ENCODE measurements at regions not wholly inside any gene's neighbourhood (a gene's known extent, or its start where the extent isn't known, plus 50 kb on each side); places are given as distances from the start of the nearest gene placed in this dataset.

DNA sequence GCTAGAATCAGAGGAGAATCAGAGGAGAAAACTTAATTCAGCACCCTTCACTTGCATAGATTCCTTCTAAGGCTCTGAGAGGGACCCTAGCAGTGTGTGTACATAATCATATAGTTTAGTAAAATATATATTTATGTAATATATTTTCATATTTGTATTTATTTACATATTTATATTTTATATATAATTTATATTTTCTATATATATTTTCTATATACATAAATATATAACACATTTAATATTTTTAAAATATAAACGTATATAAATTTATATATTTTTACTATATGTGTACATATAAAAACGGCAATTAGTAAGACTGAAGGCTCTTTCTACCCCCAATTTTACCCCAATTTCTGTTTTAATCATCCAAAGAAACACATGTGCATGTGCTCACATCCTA, 80.3 kb downstream of the NXPE2 start:
- Mint-ChIP-seq H3K9me3 (no peaks in the 10 kb centered on the region), H3K27me3 (peaks cover 2% of the 10 kb centered on the region)

DNA sequence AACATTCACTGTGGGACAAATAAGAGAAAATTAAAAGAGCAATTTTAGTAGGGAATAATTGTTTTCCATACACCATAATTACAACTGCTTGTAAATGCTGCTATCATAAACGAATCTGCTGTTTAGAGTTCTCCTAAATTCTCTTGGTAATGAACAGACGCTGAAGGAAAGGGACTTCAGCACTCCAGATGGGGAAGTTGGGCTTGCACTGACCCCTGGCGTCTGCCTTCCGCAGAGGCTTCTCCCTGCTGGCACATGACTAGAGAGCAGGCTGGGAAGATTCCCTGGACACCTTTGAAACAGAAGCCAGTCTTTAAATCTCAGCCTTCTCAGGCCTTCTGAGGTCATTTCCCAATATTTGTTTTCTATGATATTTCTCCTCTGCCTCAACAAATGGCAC, 84.1 kb downstream of the NXPE2 start:
- H3K27ac Mint-ChIP-seq = no peak overlapping the region
- H3K9me3 Mint-ChIP-seq = no peaks in the 10 kb centered on the region
- no peak overlapping the region for H3K4me3 Mint-ChIP-seq
- DNase-seq = peak; percentile 62
- H3K4me1 Mint-ChIP-seq = no peaks in the 10 kb centered on the region
- H3K36me3 Mint-ChIP-seq (ENCODE audit: low read depth) = no peaks in the 10 kb centered on the region
- H3K27me3 Mint-ChIP-seq = peaks cover 7% of the 10 kb centered on the region
- intact Hi-C loops (cut with micrococcal nuclease) = no loop called here

More for the DNA sequence above, 80.3 kb downstream of the NXPE2 start:
- intact Hi-C loops (cut with micrococcal nuclease) = no loop called here
- H3K27ac Mint-ChIP-seq = no peak overlapping the region
- H3K4me1 Mint-ChIP-seq = no peaks in the 10 kb centered on the region
- DNase-seq = no peak
- H3K4me3 Mint-ChIP-seq = no peak overlapping the region
- H3K36me3 Mint-ChIP-seq (ENCODE audit: low read depth) = no peaks in the 10 kb centered on the region

- no peaks in the 10 kb centered on the region for H3K4me1 Mint-ChIP-seq
- no peak for DNase-seq
- no peaks in the 10 kb centered on the region for H3K9me3 Mint-ChIP-seq
- peaks cover 7% of the 10 kb centered on the region for H3K27me3 Mint-ChIP-seq
- H3K27ac Mint-ChIP-seq = no peak overlapping the region
- intact Hi-C loops (cut with micrococcal nuclease) = no loop called here
- no peaks in the 10 kb centered on the region for H3K36me3 Mint-ChIP-seq (ENCODE audit: low read depth)
- H3K4me3 Mint-ChIP-seq = no peak overlapping the region
Measured at GRCh38 chr11:114764563-114764962, 86.2 kb downstream of the NXPE2 start.

- no peaks in the 10 kb centered on the region for H3K36me3 Mint-ChIP-seq (ENCODE audit: low read depth)
- no peaks in the 10 kb centered on the region for H3K4me1 Mint-ChIP-seq
- H3K9me3 Mint-ChIP-seq = no peaks in the 10 kb centered on the region
- intact Hi-C loops (cut with micrococcal nuclease) = no loop called here
- H3K4me3 Mint-ChIP-seq = no peak overlapping the region
- H3K27ac Mint-ChIP-seq = no peak overlapping the region
- DNase-seq = no peak
- H3K27me3 Mint-ChIP-seq = no peaks in the 10 kb centered on the region
Measured at GRCh38 chr11:114771172-114771571, 92.8 kb downstream of the NXPE2 start.

GRCh38 chr11:114773541-114774338, 95.4 kb downstream of the NXPE2 start:
- H3K36me3 Mint-ChIP-seq (ENCODE audit: low read depth) = no peaks in the 10 kb centered on the region
- H3K27me3 Mint-ChIP-seq = no peaks in the 10 kb centered on the region
- no peak for DNase-seq
- no peaks in the 10 kb centered on the region for H3K4me1 Mint-ChIP-seq
- intact Hi-C loops (cut with micrococcal nuclease) = no loop called here
- H3K9me3 Mint-ChIP-seq = no peaks in the 10 kb centered on the region
- no peak overlapping the region for H3K27ac Mint-ChIP-seq
- no peak overlapping the region for H3K4me3 Mint-ChIP-seq

GRCh38 chr11:114774599-114775361, 96.5 kb downstream of the NXPE2 start:
- intact Hi-C loops (cut with micrococcal nuclease) = no loop called here
- no peaks in the 10 kb centered on the region for H3K27me3 Mint-ChIP-seq
- no peak overlapping the region for H3K27ac Mint-ChIP-seq
- no peaks in the 10 kb centered on the region for H3K9me3 Mint-ChIP-seq
- H3K4me1 Mint-ChIP-seq = no peaks in the 10 kb centered on the region
- no peak overlapping the region for H3K4me3 Mint-ChIP-seq
- no peaks in the 10 kb centered on the region for H3K36me3 Mint-ChIP-seq (ENCODE audit: low read depth)
- peak; percentile 67 for DNase-seq

- peaks cover 8% of the 10 kb centered on the region for H3K4me1 Mint-ChIP-seq
- intact Hi-C loops (cut with micrococcal nuclease) = no loop called here
- no peaks in the 10 kb centered on the region for H3K27me3 Mint-ChIP-seq
- DNase-seq = no peak
- no peak overlapping the region for H3K27ac Mint-ChIP-seq
- H3K4me3 Mint-ChIP-seq = no peak overlapping the region
- no peaks in the 10 kb centered on the region for H3K36me3 Mint-ChIP-seq (ENCODE audit: low read depth)
- no peaks in the 10 kb centered on the region for H3K9me3 Mint-ChIP-seq
Measured at GRCh38 chr11:114775875-114776621, 97.7 kb downstream of the NXPE2 start.

GRCh38 chr11:114776956-114777355, 98.6 kb downstream of the NXPE2 start:
- no peaks in the 10 kb centered on the region for H3K27me3 Mint-ChIP-seq

DNA sequence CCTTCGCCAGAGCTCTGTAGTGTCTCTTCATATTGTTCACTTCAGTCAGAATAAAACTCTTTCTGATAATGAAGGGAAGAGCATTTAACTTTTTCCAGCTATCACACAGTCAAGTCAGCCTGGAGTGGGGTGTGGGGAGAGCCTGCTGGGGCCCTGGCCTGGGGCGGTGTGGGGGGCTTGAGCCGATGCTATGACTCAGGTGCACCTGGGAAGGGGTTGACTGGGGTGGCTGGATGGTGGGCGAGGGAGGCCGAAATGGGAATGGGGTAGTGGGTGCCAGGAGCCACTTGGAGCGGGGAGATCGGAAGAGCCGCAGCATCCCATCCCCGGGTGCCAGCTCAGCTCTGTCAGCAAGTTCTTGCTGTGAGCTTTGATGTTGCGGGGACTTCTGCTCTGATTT, 100.9 kb downstream of the NXPE2 start:
- H3K27ac Mint-ChIP-seq = no peak overlapping the region
- no peaks in the 10 kb centered on the region for H3K9me3 Mint-ChIP-seq
- DNase-seq = no peak
- H3K4me1 Mint-ChIP-seq = peaks cover 8% of the 10 kb centered on the region
- H3K4me3 Mint-ChIP-seq = no peak overlapping the region
- no peaks in the 10 kb centered on the region for H3K36me3 Mint-ChIP-seq (ENCODE audit: low read depth)
- intact Hi-C loops (cut with micrococcal nuclease) = no loop called here
- H3K27me3 Mint-ChIP-seq = no peaks in the 10 kb centered on the region

More at GRCh38 chr11:114776956-114777355, 98.6 kb downstream of the NXPE2 start:
- no peaks in the 10 kb centered on the region for H3K36me3 Mint-ChIP-seq (ENCODE audit: low read depth)
- no peak for DNase-seq
- H3K4me1 Mint-ChIP-seq = peaks cover 8% of the 10 kb centered on the region
- H3K4me3 Mint-ChIP-seq = no peak overlapping the region
- intact Hi-C loops (cut with micrococcal nuclease) = no loop called here
- no peaks in the 10 kb centered on the region for H3K9me3 Mint-ChIP-seq
- H3K27ac Mint-ChIP-seq = no peak overlapping the region

- no peaks in the 10 kb centered on the region for H3K27me3 Mint-ChIP-seq
- H3K4me1 Mint-ChIP-seq = peaks cover 8% of the 10 kb centered on the region
- H3K9me3 Mint-ChIP-seq = no peaks in the 10 kb centered on the region
- H3K36me3 Mint-ChIP-seq (ENCODE audit: low read depth) = no peaks in the 10 kb centered on the region
- no peak for DNase-seq
- intact Hi-C loops (cut with micrococcal nuclease) = no loop called here
- H3K27ac Mint-ChIP-seq = no peak overlapping the region
- no peak overlapping the region for H3K4me3 Mint-ChIP-seq
Measured at GRCh38 chr11:114782650-114783310, 104.5 kb downstream of the NXPE2 start.

- Mint-ChIP-seq H3K4me1 (peaks cover 8% of the 10 kb centered on the region), H3K27ac (no peak overlapping the region), H3K9me3 (no peaks in the 10 kb centered on the region), H3K36me3 (ENCODE audit: low read depth) (no peaks in the 10 kb centered on the region), H3K27me3 (no peaks in the 10 kb centered on the region), H3K4me3 (no peak overlapping the region)
- intact Hi-C loops (cut with micrococcal nuclease) = no loop called here
- no peak for DNase-seq
Measured at GRCh38 chr11:114783805-114784204, 105.5 kb downstream of the NXPE2 start.

DNA sequence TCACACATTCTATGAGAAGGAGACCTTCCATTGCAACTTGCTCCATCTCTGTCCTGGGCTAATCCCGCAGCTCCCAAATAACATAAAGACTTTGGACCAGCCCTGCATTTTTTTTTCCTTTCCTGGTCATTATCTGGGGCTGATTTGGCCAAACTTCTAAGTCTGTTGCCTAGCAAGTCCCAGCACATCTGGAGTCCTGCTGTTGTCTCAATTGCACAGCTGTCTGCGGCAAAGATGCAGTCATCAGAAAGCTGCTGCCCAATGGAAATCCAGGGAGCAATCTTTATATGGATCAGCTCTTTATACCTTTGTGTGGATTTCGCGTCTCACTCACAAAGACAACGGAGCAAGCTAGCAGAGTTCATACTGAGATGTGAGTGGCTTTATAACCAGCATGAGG, 105.9 kb downstream of the NXPE2 start:
- Mint-ChIP-seq H3K4me1 (peaks cover 8% of the 10 kb centered on the region), H3K4me3 (no peak overlapping the region), H3K36me3 (ENCODE audit: low read depth) (no peaks in the 10 kb centered on the region), H3K9me3 (no peaks in the 10 kb centered on the region), H3K27ac (no peak overlapping the region), H3K27me3 (no peaks in the 10 kb centered on the region)
- no peak for DNase-seq
- intact Hi-C loops (cut with micrococcal nuclease) = no loop called here

DNA sequence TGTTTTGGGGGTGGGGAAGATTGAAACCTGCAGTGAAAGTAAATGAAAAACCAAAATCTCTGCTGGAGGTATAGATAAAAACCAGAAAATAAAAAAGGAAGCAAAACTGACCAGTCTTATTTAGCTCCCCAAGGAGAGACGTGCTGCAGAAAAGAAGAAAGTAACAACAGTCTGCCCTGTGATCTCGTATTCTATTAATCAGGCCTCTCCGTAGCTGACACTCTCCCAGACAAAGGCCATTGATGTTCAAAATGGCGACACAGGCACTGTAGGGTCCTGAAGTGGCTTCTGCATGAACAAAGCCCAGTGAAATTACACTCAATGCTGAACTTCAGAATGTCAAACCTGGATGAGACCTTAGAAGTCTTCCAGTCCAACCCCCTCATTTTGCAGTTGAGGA, 106.6 kb downstream of the NXPE2 start:
- Mint-ChIP-seq H3K4me1 (peaks cover 8% of the 10 kb centered on the region), H3K4me3 (no peak overlapping the region), H3K27me3 (no peaks in the 10 kb centered on the region), H3K27ac (no peak overlapping the region), H3K36me3 (ENCODE audit: low read depth) (no peaks in the 10 kb centered on the region), H3K9me3 (no peaks in the 10 kb centered on the region)
- DNase-seq = no peak
- intact Hi-C loops (cut with micrococcal nuclease) = no loop called here

Data from activated CD4-positive, alpha-beta T cell treated with anti-CD3 and anti-CD28 coated beads, Interleukin-2, amount 10 ng/mL, durations not matched to agents 24 days and 14 days (primary cell).